Activated CD4-positive, alpha-beta T cell treated with anti-CD3 and anti-CD28 coated beads, Interleukin-10, Interleukin-2, amounts not matched to agents 100 ng/mL and 50 ng/mL, durations not matched to agents 16 hours and 8 hours (primary cell): ENCODE measurements at regions not wholly inside any gene's neighbourhood (a gene's known extent, or its start where the extent isn't known, plus 50 kb on each side); places are given as distances from the start of the nearest gene placed in this dataset.

Experiments
- DNase-seq: peaks from one replicate; pipeline ENCODE4 v3.0.0-alpha.2; 2020

DNA sequence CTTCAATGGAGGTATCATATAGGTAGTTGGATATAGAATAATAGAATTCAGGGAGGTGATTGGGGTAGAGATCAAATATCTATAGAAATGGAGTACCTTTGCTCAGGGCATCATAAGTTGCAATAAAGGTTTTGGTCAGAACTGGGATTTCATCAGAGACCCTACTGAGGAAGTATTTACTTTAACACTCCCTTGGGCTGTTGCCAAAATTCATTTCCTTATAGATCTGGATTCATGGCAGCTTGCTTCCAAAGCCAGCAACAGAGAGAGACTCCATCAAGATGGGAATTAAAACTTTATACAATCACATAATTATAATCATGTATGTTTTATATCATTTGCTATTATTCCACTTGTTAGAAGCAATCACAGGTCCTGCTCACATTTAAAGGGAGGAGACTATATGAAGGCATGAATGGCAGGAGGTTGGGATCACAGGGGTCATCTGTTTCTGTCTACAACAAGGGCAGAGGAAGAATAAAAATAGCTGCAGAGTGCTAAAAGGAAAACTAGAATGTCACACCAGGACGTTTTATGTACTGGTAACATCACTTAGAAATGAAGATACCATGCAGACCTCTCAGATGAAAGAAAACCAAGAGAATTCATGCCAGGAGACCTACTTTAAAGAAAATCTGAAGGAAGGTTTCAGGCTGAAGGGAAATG is 902.1 kb upstream of the LCORL start:
- no peak for DNase-seq

DNA sequence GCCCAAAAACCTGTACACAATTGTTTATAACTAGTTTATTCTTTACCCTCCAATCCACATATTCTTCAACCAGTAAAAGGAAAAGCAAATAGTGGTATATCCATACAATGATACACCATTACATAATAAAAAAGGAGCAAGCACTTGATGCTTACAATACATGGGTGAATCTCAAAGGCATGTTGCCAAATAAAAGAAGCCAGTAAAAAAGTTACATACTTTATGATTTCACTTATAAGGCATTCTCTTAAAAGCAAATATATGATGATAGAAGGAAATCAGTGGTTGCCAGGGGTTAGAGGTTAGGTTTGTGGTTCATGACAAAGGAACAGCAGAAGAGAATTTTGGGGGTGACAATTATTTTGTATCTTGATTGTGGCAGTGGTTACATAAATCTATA is 896.1 kb upstream of the LCORL start:
- no peak for DNase-seq

DNA sequence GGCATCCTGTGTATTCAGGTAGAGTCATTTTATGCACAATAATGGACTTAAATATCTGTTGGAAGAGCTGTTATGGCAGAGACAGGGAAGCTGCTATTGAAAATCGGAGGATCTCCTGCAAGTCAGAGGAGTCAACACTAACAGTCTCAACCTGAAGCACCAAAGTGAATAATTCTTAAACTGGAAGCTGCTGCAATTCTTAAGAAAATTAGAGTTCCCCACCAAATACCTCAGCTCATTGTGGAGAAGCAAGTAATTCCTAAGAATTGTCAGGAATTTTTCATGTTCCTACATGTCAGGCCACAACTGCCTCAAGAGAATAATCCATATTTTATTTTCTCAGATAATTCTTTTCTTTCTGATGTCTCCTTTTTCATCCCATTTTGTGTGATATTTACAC is 892.6 kb upstream of the LCORL start:
- no peak for DNase-seq

DNA sequence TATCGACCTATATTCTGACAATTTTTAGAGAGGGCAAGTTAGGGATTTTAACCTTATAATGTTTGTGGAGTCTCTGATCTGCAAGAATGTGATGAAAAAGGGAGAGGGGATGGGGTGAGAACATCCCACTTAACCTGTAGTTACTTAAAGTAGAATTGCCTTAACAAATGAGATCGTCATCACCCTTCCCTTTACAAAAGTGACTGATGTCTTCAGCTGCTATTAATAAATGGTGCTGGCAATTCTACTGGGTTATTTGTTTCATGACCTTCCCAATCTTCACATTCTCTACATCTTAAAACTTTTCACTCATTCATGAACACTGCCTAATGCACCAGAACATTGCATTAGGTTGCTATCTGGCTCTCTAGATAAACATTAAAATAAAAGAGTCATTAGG is 873.4 kb upstream of the LCORL start:
- DNase-seq, result no peak

DNA sequence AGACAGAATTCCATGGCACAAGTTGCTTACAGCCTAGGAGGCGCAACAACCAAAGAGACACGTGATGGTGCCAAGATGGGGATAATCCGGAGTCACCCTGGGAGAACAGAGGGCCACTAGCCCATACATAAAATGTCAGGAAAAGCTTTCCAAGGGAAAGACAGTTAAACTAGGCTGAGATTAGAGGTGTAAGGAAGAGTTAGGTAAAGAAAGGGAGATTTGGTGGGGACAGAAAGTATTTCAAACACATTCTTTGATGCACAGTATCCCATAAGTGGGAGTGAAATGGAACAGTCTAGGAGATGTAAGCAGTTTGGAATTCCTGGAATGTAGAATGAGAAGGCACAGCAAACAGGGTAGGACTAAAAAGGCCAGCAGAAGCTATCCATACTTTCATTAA is 860.9 kb upstream of the LCORL start:
- DNase-seq, result no peak

DNA sequence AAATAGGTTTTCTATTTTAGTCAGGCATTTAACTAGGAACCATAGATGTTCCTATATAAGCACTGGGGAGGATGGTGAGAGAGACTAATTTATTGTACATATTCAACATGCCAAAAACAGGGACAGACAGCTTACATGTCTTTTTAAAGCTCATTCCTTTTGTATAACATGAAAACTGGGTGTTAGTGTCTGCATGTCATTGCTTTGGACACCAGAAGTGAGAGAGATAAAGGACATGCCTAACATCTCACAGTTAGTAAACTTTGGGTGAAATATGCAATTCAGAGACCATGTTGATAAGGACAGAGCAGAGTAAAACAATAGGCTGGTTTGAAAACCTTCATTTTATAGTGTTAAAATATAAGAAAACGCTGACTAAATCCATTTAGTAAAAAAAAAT is 860.0 kb upstream of the LCORL start:
- DNase-seq, result no peak

DNA sequence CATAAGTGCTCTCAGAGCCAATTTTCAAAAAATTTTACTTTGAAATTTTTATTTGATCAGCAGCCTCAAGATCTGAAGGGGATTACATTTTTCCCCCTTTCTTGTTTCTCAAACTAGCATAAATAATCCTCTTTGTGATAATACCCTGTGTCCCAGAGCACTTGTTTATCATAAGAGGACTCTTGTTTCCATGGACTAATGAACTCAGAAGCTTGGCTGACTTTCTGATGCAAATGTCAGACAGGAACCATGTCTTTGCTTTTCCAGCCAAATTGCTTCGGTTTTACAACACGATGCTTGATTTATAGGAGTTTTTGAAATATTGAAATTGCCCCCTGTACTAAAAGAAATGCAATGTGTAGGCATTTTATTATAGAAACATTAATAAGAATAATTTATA is 859.3 kb upstream of the LCORL start:
- DNase-seq, result no peak

DNA sequence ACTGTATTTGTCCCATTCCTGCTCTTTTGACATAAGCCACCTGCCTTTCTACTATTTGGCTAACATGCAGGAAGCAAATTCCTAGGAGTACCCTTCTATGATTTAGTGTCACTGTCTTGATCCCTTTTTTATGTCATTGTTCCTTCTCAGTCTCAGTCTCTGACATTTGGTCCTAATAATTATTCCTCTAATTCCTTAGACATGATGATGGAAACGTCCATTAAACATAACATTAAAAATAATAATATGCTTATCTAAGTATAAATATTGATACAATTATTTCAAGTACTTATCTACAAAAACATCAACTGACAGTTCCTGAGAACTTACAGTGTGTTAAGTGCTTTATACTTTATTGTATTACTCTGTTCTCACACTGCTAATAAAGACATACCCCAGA is 857.0 kb upstream of the LCORL start:
- no peak for DNase-seq

DNA sequence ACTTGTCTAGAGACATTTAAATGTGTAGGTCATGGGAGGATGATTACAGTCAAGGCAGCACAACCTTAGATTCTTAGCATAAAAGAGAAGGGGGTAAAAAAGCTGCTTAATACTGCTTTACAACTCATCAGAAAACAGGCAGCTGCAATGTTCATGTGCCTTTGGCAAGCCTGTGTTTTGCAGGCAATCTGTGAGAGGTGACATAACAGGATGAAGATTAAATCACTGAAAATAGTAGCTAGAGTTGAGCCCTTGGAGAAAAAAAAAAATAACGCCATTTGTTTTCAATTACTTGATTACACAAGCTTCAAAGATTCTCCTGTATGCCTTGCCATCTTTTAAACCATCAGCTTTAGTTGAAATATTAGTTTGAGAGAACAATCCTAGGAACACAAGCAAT is 847.6 kb upstream of the LCORL start:
- no peak for DNase-seq

DNA sequence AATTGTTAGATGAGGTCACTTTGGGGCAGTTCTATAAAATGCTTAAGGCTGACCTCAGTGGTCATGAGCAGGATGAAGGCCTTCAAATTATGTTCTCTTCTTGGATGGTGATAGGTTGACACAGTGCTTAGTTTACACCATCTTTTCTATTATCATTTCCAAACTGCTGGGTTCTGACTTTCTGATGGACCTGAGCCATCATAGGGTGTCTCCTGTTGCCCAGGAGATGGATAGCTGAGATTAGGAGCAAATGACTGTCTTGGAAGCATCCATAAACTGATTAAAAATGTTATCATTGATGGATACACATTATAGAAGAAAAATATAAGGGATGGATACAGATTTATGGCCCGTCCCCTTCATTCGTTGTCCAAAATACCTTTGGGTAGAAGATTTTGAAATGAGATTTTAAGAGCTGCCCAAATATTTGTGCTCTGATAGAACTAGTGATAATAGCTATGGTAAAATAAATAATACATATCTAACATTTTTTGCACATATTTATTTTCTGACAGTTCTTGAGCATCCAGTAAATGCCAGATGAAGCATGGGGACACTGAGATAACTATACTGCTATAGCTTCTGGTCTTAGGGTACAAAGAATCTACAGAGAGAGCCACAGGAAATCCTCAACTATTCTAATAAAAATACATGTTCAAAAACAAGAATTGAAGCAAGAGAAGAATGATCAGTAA is 839.4 kb upstream of the LCORL start:
- DNase-seq, result no peak

DNA sequence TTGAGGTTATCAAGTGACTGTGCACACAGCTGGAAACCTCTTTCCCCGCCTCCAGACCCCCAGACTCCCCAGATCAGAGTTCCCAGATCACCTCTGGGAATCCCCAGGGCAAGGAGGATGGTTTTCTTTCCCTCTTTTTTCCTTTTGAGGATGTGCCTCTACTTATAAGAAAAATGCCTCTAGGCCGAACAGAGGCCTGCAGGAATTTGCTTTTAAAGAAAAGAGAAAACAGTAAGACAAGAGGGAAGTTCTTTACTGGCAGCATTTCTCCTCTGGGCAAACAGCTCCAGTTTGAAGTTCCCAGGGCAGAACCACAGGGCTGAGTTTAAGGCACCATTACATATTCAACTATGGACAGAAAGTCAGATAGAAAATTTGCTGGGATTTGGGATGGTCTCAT is 837.9 kb upstream of the LCORL start:
- DNase-seq, result no peak

DNA sequence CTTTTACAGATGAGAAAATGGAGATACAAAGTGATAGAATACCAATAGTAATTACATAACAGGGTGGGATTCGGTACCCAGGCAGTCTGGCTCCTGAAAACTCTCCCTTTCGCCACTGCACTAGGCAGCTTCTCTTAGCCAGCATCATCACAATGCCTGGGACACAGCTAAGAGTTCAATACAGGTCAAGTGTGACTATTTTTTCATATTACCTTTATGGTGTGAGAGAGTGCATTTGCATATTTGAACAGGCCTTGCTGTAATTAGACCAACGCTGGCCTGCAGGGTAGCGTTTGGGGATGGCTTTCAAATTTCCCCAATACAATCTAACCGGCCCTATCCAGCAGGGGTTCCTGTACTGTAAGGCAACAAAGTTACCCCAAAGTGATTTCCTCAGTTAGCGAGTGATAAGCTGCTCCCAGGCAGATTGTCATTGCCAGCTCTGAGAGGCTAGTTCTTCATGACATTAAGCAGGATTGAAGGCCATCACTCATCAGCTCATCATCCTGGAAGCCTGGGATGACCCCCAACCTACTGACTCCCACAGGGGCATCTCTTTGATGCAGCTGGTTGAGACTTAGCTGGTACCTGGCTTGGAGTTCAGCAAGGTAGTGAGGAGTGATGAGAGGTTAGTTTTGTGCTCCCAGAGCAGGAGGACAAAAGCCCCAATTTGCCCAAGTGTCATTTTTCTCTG is 836.8 kb upstream of the LCORL start:
- DNase-seq, result no peak

DNA sequence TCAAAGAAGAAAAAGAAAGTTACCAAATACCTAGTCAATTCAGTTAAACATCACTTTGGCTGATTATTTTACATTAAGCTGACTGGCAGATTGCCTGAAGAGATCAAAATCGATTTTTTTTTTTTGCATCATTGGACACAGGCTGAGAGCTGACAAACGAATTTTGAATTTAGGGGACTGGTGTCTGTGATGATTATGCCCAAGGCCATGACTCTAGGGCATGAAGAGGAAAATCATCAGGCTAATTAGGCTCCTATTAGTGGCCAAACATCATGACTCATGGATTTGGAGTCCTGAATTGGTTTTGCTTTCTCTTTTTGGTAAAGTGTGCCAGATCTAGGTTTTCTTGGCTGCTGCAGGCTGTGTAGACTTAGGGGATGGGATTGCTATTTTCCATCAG is 829.3 kb upstream of the LCORL start:
- no peak for DNase-seq

DNA sequence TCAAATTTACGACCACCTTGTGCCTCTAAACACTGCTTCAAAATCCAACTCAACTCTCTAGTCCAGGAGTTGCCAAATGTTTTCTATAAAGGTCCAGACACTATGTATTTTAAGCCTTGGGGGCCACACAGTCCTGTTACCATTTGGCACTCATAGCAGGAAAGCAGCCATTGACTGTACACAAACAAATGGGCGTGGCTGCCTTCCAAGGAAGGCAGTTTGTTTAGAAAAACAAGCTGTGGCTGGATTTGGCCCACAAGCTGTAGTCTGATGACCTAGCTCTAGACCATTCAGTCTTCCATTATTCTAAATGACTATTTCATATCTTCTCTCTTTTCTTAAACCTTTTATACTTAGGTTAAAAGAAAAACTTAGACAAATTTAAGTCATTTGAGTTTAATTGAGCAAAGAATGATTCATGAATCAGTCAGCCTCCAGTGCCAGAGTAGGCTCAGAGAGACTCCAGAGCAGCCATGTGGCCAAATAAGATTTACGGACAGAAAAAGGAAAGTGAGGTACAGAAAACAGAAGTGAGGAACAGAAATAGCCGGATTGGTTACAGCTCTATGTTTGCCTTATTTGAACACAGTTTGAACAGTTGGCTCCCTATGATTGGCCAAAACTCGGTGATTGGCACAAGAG is 825.8 kb upstream of the LCORL start:
- no peak for DNase-seq

DNA sequence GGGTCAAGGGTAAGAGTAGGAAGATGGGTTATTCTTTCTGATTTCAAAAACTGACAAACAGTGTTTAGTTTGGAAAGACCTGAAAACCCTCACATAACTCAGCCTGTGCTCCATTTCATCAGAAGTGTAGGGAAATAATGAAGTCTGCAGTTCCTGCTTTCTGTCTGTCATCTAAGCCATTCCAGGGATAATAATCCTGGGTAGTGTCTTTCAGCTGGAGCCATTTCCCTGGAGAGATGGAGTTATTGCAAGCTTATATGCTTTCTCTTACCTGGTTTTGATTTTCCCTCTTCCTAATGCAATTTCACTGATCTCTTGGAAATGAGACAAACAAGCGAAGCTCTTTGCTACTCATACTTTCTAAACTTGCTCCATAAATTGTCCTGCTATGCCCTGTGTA is 824.8 kb upstream of the LCORL start:
- DNase-seq, result no peak

DNA sequence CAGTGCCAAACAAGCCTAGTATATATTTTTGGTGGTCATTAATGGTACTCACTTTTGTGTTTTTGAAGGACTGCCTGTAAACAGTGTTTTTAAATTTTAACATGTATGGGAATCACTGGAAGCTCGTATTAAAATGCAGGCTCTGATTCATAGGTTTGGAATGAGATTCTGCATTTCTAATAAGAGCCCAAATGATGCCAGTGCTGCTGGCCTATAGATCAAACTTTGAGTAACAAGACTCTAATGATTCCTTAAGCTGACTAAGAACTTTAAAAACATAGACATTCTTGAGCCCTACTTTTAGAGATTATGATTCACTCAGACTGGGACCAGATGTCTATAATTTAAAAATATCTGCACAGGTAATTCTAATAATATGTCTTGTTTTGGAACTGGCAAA is 823.2 kb upstream of the LCORL start:
- no peak for DNase-seq

DNA sequence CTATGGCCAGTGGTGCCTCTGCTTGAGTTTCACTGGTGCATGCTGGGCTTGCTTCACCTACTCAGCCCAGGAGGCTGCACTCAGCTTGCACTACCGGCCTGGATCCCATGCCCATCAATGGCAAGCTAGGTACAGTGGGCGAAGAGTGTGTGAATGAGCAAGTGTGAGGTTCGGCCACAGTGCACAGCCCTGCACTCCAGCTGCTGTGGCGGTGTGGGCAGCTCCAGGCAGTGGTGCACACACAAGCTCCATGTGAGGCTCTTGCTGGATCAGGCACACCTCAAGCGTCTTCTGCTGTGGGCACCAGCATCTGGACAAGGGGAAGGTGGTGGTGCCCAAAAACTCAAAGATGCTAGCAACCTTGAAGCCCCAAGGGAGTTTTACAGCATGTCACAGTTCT is 820.9 kb upstream of the LCORL start:
- no peak for DNase-seq

DNA sequence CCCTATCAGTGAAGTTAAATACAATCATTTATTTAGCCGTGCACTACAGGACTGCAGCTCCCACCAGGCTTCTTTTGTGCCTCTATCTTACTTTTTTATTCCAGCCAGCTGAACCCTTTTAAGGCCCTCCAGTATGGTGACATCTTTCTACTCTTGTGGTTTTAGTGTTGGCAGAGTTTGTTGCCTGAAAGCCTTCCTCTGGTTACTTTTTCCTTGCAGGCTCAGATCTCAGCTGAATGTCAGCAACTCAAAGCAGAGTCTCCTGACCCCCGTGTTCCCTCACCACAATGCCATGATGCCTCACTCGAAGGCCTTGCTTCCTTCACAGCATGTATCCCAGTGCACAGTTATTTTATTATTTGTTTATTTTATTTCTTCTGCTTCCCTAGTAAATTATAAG is 818.9 kb upstream of the LCORL start:
- DNase-seq, result no peak

DNA sequence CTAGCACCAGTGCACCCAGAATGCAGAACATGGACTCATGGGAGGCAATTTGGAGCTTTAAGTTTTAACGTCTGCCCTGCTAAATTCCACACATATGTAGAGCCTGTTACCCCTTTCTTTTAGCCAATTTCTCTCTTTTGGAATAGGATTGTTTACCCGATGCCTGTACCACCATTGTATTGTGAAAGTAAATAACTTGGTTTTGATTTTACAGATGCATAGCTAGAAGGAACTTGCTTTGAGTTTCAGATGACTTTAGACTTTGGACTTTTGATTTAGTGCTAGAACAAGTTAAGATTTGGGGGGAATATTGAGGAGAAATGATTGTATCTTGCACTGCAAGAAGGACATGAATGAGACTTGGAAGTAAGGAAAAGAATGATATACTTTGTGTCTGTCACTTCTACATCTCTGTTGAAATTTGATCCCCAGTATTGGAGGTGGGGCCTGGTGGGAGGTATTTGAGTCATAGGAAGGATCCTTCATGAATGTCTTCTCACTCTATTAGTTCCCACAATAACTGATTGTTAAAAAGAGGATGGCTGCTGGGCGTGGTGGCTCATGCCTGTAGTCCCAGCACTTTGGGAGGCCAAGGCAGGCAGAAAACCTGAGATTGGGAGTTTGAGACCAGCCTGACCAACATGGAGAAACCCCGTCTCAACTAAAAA is 794.8 kb upstream of the LCORL start:
- DNase-seq, result no peak

DNA sequence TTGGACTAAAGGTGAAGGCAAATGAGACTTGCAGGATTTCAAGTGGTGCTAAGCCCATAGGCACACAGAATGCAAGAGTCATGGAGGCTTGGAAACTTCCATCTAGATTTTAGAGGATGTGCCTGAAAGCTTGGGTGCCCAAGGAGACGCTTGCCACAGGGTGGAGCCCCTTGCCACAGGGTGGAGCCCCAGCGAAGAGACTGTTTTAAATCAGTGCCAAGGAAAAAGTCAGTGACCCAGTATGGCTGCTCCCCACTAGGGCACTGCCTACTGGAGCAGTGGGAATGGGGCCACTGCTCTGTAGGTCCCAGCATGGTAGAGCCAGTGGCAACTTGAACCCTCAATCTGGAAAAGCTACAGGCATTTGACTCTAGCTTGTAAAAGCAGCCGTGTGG is 794.2 kb upstream of the LCORL start:
- no peak for DNase-seq

DNA sequence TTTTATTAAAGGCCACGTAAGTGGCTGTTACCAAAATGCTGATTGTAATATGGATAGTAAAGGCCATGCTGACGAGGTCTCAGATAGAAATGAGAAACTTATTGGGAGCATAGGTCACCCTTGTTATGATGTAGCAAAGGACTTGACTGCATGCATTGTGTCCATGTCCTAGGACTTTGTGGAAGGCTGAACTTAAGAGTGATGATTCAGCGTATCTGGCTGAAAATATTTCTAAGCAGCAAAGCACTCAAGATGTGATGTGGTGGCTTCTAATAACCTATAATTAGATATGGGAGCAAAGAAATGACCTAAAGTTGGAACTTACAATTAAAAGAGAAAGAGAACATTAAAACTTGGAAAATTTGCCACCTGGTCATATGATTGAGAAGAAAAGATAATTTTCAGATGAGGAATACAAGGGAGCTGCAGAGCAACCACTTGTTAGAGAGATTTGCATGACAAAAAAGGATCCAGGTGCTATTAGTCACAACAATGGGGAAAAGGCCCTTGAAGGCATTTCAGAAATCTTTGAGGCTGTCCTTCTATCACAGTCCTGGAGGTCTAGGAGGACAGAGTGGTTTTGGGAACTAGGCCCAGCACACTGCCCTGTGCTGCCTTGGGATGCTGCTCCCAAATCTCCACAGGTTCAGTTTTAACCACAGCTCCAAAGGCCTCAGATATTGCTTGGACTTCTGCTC is 793.7 kb upstream of the LCORL start:
- no peak for DNase-seq

DNA sequence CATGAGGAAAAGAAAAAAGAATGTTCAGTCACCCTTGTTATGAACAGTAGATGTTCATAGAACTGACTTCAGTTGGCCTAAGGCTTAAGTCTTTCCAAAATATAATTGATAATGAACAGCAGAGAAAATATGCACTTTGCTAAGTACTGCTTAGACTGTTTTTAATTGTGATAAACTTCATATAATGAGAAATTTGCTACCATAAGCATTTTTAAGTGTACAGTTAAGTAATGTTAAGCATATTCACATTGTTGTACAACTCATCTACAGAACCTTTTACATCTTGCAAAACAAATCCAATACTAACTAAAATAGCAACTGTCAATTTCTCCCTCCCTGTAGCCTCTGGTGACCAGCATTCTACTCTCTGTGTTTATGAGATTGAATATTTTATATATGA is 792.2 kb upstream of the LCORL start:
- DNase-seq, result no peak

DNA sequence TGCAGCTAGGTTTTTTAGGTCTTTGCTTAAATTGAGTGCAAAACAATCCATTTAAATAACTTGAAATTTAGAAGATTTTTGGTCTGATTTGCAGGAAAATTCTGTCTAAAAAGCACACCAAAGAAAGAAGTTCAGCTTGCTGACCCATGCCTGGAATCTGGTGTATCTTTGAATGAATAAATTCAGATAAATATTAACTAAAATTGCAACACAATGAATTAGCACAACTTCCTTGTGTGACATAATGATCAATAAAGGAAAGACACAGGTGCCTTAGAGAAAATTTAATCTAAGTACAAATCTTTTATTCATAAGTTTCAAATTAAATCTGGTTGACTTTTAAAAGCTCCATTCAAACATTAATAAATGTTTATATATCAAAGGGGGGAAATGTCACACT is 791.5 kb upstream of the LCORL start:
- no peak for DNase-seq
